ENCODE measurements at regions not wholly inside any gene's neighbourhood (a gene's known extent, or its start where the extent isn't known, plus 50 kb on each side); places are given as distances from the start of the nearest gene placed in this dataset.

- no peaks in the 10 kb centered on the region for H3K9me3 ChIP-seq (ENCODE audit: severe bottlenecking)
- H3K27ac ChIP-seq: no peak overlapping the region
- TF ChIP-seq CTCF (IDR thresholded peaks at IDR 0.05; ENCODE audit: low read depth, low read length): no peak
- no peak for DNase-seq
- no peaks in the 10 kb centered on the region for H3K36me3 ChIP-seq
- H3K4me3 ChIP-seq (ENCODE audit: low read depth, low read length): no peak overlapping the region
- no peaks in the 10 kb centered on the region for H3K27me3 ChIP-seq (ENCODE audit: insufficient read depth, low read depth, severe bottlenecking)
These were observed 106.4 kb upstream of the SERP2 start for GRCh38 chr13:44267203-44267602.

- Histone ChIP-seq H3K27ac (no peak overlapping the region), H3K4me3 (ENCODE audit: low read depth, low read length) (no peak overlapping the region)
- DNase-seq: no peak
These were observed 105.6 kb upstream of the SERP2 start for GRCh38 chr13:44267980-44268379.

GRCh38 chr13:44268980-44269379, 104.6 kb upstream of the SERP2 start:
- TF ChIP-seq CTCF (IDR thresholded peaks at IDR 0.05; ENCODE audit: low read depth, low read length): no peak
- no peaks in the 10 kb centered on the region for H3K27me3 ChIP-seq (ENCODE audit: insufficient read depth, low read depth, severe bottlenecking)
- no peak for DNase-seq
- H3K27ac ChIP-seq: no peak overlapping the region
- H3K9me3 ChIP-seq (ENCODE audit: severe bottlenecking): no peaks in the 10 kb centered on the region
- no peak overlapping the region for H3K4me3 ChIP-seq (ENCODE audit: low read depth, low read length)
- no peaks in the 10 kb centered on the region for H3K36me3 ChIP-seq

More at GRCh38 chr13:44267980-44268379, 105.6 kb upstream of the SERP2 start:
- Histone ChIP-seq H3K36me3 (no peaks in the 10 kb centered on the region), H3K9me3 (ENCODE audit: severe bottlenecking) (no peaks in the 10 kb centered on the region), H3K27me3 (ENCODE audit: insufficient read depth, low read depth, severe bottlenecking) (no peaks in the 10 kb centered on the region)
- TF ChIP-seq CTCF (IDR thresholded peaks at IDR 0.05; ENCODE audit: low read depth, low read length): no peak

- H3K27me3 ChIP-seq (ENCODE audit: insufficient read depth, low read depth, severe bottlenecking): no peaks in the 10 kb centered on the region
- H3K9me3 ChIP-seq (ENCODE audit: severe bottlenecking): no peaks in the 10 kb centered on the region
- H3K4me3 ChIP-seq (ENCODE audit: low read depth, low read length): no peak overlapping the region
- H3K27ac ChIP-seq: no peak overlapping the region
- H3K36me3 ChIP-seq: no peaks in the 10 kb centered on the region
- no peak for DNase-seq
- no peak for TF ChIP-seq CTCF (IDR thresholded peaks at IDR 0.05; ENCODE audit: low read depth, low read length)
These were observed 103.5 kb upstream of the SERP2 start for GRCh38 chr13:44270150-44270549.

- DNase-seq: no peak
- H3K36me3 ChIP-seq: no peaks in the 10 kb centered on the region
- no peak for TF ChIP-seq CTCF (IDR thresholded peaks at IDR 0.05; ENCODE audit: low read depth, low read length)
- H3K27me3 ChIP-seq (ENCODE audit: insufficient read depth, low read depth, severe bottlenecking): no peaks in the 10 kb centered on the region
- no peak overlapping the region for H3K4me3 ChIP-seq (ENCODE audit: low read depth, low read length)
- H3K9me3 ChIP-seq (ENCODE audit: severe bottlenecking): no peaks in the 10 kb centered on the region
- H3K27ac ChIP-seq: no peak overlapping the region
These were observed 102.6 kb upstream of the SERP2 start for GRCh38 chr13:44271031-44271455.

- Histone ChIP-seq H3K27ac (no peak overlapping the region), H3K4me3 (ENCODE audit: low read depth, low read length) (no peak overlapping the region), H3K27me3 (ENCODE audit: insufficient read depth, low read depth, severe bottlenecking) (no peaks in the 10 kb centered on the region), H3K36me3 (no peaks in the 10 kb centered on the region), H3K9me3 (ENCODE audit: severe bottlenecking) (no peaks in the 10 kb centered on the region)
- DNase-seq: no peak
- TF ChIP-seq CTCF (IDR thresholded peaks at IDR 0.05; ENCODE audit: low read depth, low read length): no peak
These were observed 102.2 kb upstream of the SERP2 start for GRCh38 chr13:44271473-44271872.

All from WERI-Rb-1 (cell line).